HUES6 (cell line): ENCODE measurements at regions not wholly inside any gene's neighbourhood (a gene's known extent, or its start where the extent isn't known, plus 50 kb on each side); places are given as distances from the start of the nearest gene placed in this dataset.

Source experiments
- H3K27ac ChIP-seq: 2 replicates; pipeline ENCODE4 v1.7.0; 2013; ENCODE audit warnings: low read depth, mild to moderate bottlenecking, low read length, inconsistent platforms
- H3K27me3 ChIP-seq: 2 replicates; pipeline ENCODE4 v1.6.1; 2013; ENCODE audit warnings: low read length; ENCODE audit not compliant: control insufficient read depth, insufficient read depth
- H3K36me3 ChIP-seq: 2 replicates; pipeline ENCODE4 v1.6.1; 2013; ENCODE audit warnings: low read length; ENCODE audit not compliant: control insufficient read depth, insufficient read depth
- H3K4me1 ChIP-seq: 2 replicates; pipeline ENCODE4 v1.6.1; 2013; ENCODE audit warnings: low read length; ENCODE audit not compliant: control insufficient read depth, insufficient read depth
- H3K4me3 ChIP-seq: 2 replicates; pipeline ENCODE4 v1.5.1; 2013; ENCODE audit warnings: low read depth, low read length
- H3K9ac ChIP-seq: one replicate; pipeline ENCODE4 v1.6.1; 2013; ENCODE audit warnings: mild to moderate bottlenecking, low read length
- H3K9me3 ChIP-seq: 2 replicates; pipeline ENCODE4 v1.6.1; 2013; ENCODE audit warnings: low read depth, low read length; ENCODE audit not compliant: control insufficient read depth, insufficient read depth

DNA sequence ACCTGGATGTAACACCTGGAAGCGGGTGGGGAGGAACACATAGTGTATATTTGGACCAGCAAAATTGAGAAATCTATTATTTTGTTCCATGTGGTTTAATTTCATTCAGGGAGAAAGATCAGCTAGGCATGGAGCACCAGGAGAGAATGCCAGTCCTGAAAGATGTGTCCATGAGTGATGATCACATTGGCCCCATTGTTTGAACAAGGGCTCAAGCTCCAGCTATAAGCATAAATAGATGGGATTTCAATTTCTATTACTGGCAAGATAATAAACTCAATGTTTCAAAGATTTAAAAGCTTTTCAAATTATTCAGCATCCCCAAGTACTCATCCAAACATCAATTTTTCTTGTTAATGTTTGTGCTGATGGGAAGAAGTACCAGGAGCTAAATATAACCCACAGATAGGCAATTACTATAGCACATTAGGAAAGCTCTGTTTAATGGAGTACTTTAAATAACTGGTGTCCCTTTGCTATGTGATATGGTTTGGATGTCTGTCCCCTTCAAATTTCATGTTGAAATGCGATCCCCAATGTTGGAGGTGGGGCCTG, 275.3 kb upstream of the PHYHIPL start:
- Histone ChIP-seq H3K4me3 (no peak overlapping the region), H3K27ac (no peak overlapping the region), H3K9ac (no peak overlapping the region), H3K9me3 (peaks cover 5% of the 10 kb centered on the region), H3K27me3 (no peaks in the 10 kb centered on the region), H3K36me3 (no peaks in the 10 kb centered on the region), H3K4me1 (no peaks in the 10 kb centered on the region)

DNA sequence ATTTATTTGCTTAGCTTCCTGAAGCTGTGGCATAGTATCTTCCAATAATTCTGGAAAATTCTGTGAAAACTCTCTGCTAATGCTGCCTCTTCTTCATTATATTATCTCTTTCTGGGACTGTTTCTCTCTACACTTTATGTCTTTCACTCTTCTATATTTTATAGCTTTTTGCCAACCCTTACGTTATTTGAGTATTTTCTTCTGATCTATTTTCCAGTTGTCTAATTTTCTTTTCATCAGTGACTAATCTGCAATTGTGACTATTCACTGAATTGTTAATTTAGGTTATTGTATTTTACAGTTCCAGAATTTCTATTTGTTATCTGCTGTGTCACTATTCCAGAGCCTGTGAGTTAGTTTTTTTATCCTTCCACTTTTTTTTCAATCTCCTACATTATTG, 273.4 kb upstream of the PHYHIPL start:
- H3K27ac ChIP-seq = no peak overlapping the region
- no peaks in the 10 kb centered on the region for H3K36me3 ChIP-seq
- no peaks in the 10 kb centered on the region for H3K4me1 ChIP-seq
- H3K9ac ChIP-seq = no peak overlapping the region
- no peaks in the 10 kb centered on the region for H3K27me3 ChIP-seq
- no peak overlapping the region for H3K4me3 ChIP-seq
- peaks cover 5% of the 10 kb centered on the region for H3K9me3 ChIP-seq

DNA sequence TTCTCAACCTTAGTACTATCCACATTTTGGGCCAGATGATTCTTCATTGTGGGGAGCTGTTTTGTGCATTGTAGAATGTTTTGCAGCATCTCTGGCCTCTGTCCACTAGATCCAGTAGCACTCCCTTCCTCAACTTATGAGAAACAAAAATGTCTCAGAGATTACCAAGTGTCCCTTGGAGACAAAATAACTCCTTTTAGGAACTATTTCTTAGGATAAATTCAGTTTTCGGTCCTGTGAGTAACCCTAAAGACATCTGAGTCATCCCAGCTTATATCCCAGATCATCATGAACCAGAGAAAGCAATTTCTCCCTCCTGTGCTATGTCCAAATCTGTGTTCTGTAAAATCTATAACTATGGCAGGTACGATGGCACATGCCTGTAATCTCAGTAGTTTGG, 266.6 kb upstream of the PHYHIPL start:
- Histone ChIP-seq H3K4me1 (no peaks in the 10 kb centered on the region), H3K27ac (no peak overlapping the region), H3K27me3 (no peaks in the 10 kb centered on the region), H3K9me3 (no peaks in the 10 kb centered on the region), H3K4me3 (no peak overlapping the region), H3K9ac (no peak overlapping the region), H3K36me3 (no peaks in the 10 kb centered on the region)

DNA sequence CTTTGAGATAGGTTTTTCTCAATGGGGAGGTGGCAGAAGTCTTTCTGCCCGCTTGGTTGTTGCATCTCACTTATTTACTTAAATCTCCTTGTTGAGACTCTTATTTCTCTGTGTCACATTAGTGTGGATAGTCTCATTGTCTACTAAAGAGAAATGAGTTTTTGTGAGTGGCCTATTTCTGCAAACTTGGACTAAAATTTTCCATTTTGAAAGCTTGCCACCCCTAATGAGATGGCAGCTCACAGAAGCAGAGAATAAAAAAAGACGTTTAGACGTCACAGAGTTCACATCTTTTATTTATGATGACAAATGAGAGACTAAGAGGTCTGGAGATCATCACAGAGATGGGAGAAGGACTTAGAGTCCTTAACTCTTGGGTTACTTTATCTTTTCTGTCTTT, 262.7 kb upstream of the PHYHIPL start:
- H3K27ac ChIP-seq = no peak overlapping the region
- H3K9me3 ChIP-seq = no peaks in the 10 kb centered on the region
- no peaks in the 10 kb centered on the region for H3K27me3 ChIP-seq
- H3K9ac ChIP-seq = no peak overlapping the region
- H3K4me3 ChIP-seq = no peak overlapping the region
- H3K36me3 ChIP-seq = no peaks in the 10 kb centered on the region
- no peaks in the 10 kb centered on the region for H3K4me1 ChIP-seq

DNA sequence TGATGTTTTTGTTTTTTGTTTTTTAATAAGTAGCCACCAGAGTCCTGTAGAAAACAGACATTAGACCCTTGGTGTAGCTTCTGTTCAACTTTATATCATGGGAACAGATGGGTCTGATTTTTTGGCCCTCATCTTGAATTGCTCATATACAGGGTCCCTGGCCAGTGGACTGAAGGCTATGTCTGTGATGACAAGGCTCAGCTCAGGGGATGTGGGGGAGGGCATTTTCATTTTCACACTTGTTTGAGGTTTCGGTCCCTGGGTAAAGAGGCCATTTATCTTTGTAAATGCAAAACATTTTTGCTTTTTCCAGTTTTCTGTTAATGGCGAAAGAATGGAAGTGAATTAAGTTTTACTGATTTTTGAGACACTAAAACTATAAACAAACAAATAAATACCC, 257.6 kb upstream of the PHYHIPL start:
- Histone ChIP-seq H3K4me3 (no peak overlapping the region), H3K9me3 (no peaks in the 10 kb centered on the region), H3K27ac (no peak overlapping the region), H3K36me3 (no peaks in the 10 kb centered on the region), H3K9ac (no peak overlapping the region), H3K27me3 (no peaks in the 10 kb centered on the region), H3K4me1 (peaks cover 9% of the 10 kb centered on the region)

DNA sequence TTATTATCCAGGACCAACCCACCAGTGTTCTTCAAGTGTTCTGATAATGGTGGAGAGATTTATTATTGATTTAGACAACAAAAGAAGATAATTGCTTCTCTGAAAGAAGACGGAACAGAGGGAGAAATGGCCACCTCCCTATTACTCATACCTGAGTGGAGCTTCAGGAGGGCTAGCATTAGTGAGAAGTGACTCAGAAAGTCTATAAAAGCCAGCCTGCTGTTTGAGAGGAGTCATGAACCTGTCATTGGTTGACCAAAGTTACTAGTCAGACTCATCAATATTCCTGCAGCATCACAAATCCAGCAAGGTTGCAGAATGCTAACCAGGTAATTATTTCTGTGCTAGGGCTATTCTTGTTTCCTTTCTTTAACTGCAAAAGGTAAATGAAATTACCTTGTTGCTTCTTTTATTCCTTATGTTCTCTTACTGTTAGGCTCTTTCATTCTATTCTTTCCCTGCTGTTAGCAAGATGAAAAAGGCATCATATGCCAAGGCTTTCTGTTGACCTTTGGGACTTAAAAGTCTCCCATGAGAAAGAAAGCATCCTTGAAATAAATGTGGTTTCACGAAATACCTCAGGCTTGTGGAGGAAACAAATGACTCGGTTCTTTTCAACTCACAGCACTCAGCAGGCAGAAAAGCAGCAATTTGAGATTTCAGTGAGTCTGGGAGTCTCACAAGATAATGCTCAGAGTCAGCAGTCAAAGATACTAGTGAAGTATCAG, 256.4 kb upstream of the PHYHIPL start:
- H3K9me3 ChIP-seq = no peaks in the 10 kb centered on the region
- no peaks in the 10 kb centered on the region for H3K36me3 ChIP-seq
- H3K4me1 ChIP-seq = peaks cover 9% of the 10 kb centered on the region
- H3K27ac ChIP-seq = no peak overlapping the region
- H3K9ac ChIP-seq = no peak overlapping the region
- no peaks in the 10 kb centered on the region for H3K27me3 ChIP-seq
- H3K4me3 ChIP-seq = no peak overlapping the region

DNA sequence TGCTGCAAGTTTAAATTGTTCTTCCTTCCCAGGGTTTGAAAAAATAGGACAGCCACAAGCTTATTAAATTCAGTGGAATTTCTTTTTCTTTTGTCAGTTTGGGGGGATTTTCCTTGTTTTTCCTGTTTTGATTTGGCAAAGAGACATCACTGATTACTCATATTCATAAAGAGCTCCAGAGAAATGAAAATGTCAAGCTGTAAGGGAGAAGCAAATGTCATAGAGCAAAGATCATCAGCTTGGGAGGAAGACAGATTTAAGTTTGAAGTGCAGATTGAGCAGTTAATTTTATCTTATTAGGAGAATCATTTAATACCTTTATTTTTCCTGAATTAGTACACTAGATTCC, 255.8 kb upstream of the PHYHIPL start:
- H3K4me1 ChIP-seq = peaks cover 9% of the 10 kb centered on the region
- no peaks in the 10 kb centered on the region for H3K9me3 ChIP-seq
- H3K27me3 ChIP-seq = no peaks in the 10 kb centered on the region
- no peak overlapping the region for H3K9ac ChIP-seq
- no peak overlapping the region for H3K4me3 ChIP-seq
- no peaks in the 10 kb centered on the region for H3K36me3 ChIP-seq
- H3K27ac ChIP-seq = no peak overlapping the region

DNA sequence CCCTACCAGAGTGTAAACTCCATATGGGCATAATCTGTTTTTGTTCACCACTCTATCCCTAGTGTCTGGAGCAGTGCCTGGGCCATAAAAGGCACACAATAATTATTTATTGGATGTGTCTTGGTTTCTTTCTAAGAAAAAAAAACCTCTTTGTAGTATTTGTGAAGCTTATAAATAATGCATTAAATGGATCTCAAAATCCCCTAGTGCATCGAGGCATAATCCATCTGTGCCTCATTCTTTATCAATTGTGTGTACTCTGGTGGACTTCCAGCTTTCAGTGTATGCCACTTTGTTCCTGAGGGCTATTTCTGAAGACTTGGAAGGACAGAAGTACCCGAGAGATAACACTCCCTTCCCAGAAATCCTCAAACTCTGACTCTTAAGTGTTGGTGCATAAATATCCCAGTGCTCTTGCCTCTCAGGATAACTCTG, 255.0 kb upstream of the PHYHIPL start:
- no peaks in the 10 kb centered on the region for H3K27me3 ChIP-seq
- H3K9me3 ChIP-seq = no peaks in the 10 kb centered on the region
- peaks cover 9% of the 10 kb centered on the region for H3K4me1 ChIP-seq
- H3K4me3 ChIP-seq = no peak overlapping the region
- H3K36me3 ChIP-seq = no peaks in the 10 kb centered on the region
- no peak overlapping the region for H3K9ac ChIP-seq
- H3K27ac ChIP-seq = no peak overlapping the region

DNA sequence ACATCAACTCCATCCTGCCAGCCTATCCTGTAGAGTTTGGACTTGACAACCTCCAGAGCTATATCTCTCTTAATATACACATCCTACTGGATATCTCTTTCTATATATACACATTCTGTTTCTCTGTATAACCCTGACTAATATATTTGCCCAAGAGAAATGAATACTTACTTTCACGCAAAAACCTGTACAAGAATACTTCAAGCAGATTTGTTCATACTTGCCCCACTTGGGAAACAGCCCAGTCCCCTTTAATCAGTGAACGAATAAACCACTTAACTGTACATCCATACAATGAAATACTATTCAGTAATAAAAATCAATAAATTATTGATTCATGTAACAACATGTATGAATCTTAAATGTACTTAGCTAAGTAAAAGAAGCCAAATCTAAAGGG, 251.1 kb upstream of the PHYHIPL start:
- no peaks in the 10 kb centered on the region for H3K36me3 ChIP-seq
- H3K27ac ChIP-seq = no peak overlapping the region
- no peak overlapping the region for H3K9ac ChIP-seq
- H3K4me1 ChIP-seq = peaks cover 9% of the 10 kb centered on the region
- no peak overlapping the region for H3K4me3 ChIP-seq
- H3K9me3 ChIP-seq = no peaks in the 10 kb centered on the region
- H3K27me3 ChIP-seq = no peaks in the 10 kb centered on the region

DNA sequence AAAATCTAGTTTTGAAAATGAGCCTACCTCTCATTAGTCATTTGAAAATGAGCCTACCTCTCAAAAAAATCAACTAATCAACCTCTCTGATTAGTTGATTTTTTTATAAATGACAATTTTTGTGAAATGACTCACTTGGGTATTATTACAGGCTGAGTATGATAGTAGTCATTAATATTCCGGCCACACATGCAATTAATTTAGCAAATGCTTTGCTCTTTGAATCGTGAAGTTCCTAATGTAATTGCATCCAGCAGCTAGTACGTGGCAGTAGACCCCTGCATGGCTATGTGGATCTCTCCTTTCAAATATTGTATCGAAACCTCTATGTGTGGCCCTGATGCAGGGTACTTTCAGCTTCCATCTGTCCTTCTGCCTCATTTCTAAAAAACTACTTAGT, 245.9 kb upstream of the PHYHIPL start:
- Histone ChIP-seq H3K27ac (no peak overlapping the region), H3K4me3 (no peak overlapping the region), H3K36me3 (no peaks in the 10 kb centered on the region), H3K27me3 (no peaks in the 10 kb centered on the region), H3K4me1 (no peaks in the 10 kb centered on the region), H3K9ac (no peak overlapping the region), H3K9me3 (no peaks in the 10 kb centered on the region)

DNA sequence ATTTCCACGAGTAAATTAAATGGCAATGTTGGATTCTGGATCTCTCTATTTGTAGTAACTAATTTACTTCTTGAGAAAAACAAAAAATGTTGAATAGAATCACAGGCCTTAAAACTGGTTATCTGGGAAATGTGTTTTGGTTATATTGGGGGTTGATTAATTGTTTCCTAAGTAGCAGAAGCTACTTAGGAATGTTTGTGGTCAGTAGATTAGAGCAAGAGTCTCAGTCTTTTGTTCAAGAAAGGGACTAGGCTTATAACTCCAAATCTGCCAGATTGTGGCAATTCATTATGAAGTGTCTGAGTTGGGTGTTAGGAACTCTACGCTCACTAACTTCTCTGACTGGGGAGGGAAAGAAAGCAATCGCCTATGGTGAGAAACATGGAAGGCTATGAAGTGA, 244.3 kb upstream of the PHYHIPL start:
- Histone ChIP-seq H3K27ac (no peak overlapping the region), H3K4me1 (no peaks in the 10 kb centered on the region), H3K27me3 (no peaks in the 10 kb centered on the region), H3K9ac (no peak overlapping the region), H3K4me3 (no peak overlapping the region), H3K9me3 (no peaks in the 10 kb centered on the region), H3K36me3 (no peaks in the 10 kb centered on the region)
